22Rv1 (cell line): ENCODE measurements at regions not wholly inside any gene's neighbourhood (a gene's known extent, or its start where the extent isn't known, plus 50 kb on each side); places are given as distances from the start of the nearest gene placed in this dataset.

Experiments used
- CTCF ChIP-seq: fragments of 450-650 bp; IDR thresholded peaks from 2 replicates; pipeline ENCODE4 v1.5.1; 2017; ENCODE audit warnings: mild to moderate bottlenecking
- ZFX ChIP-seq: fragments of 450-650 bp; IDR thresholded peaks from 2 replicates; pipeline ENCODE4 v1.6.1; 2017; ENCODE audit warnings: antibody characterized with exemption, borderline replicate concordance

GRCh38 chr12:19633641-19634040 lies 194.3 kb downstream of the AEBP2 start:
- TF ChIP-seq CTCF = no peak
- no peak for TF ChIP-seq ZFX
